HG02973 (cell line): ENCODE measurements at regions not wholly inside any gene's neighbourhood (a gene's known extent, or its start where the extent isn't known, plus 50 kb on each side); places are given as distances from the start of the nearest gene placed in this dataset.
"Not testable (repeated sequence)": the region's sequence is repeated elsewhere in the genome, so short reads cannot be mapped to it uniquely, and the experiment has no call there.

Experiments
- ATAC-seq: cut with Tn5 transposase; IDR thresholded peaks from one replicate; pipeline ENCODE4 v1.9.1; 2021; ENCODE audit warnings: moderate library complexity; ENCODE audit not compliant: unreplicated experiment

GRCh38 chr9:113664181-113664875, 200.8 kb downstream of the RGS3 start:
- ATAC-seq = no peak

- no peak for ATAC-seq
Observed at GRCh38 chr9:113665064-113665463, 201.5 kb downstream of the RGS3 start.

- ATAC-seq = no peak
Observed at GRCh38 chr9:113665756-113666155, 202.2 kb downstream of the RGS3 start.

- ATAC-seq = no peak
Observed at GRCh38 chr9:113668061-113668460, 204.5 kb downstream of the RGS3 start.

GRCh38 chr9:113669522-113670115, 206.1 kb downstream of the RGS3 start:
- ATAC-seq = no peak

GRCh38 chr9:113673726-113674125, 202.4 kb upstream of the ZNF618 start:
- no peak for ATAC-seq

GRCh38 chr9:113674436-113674835, 201.7 kb upstream of the ZNF618 start:
- no peak for ATAC-seq

GRCh38 chr9:113675475-113675941, 200.6 kb upstream of the ZNF618 start:
- no peak for ATAC-seq

- no peak for ATAC-seq
Observed at GRCh38 chr9:113677057-113677456, 199.1 kb upstream of the ZNF618 start.

- ATAC-seq = no peak
Observed at GRCh38 chr9:113677569-113677968, 198.5 kb upstream of the ZNF618 start.

- ATAC-seq = no peak
Observed at GRCh38 chr9:113678119-113678858, 197.8 kb upstream of the ZNF618 start.

- ATAC-seq = no peak
Observed at GRCh38 chr9:113678859-113679256, 197.3 kb upstream of the ZNF618 start.

GRCh38 chr9:113682297-113682771, 193.8 kb upstream of the ZNF618 start:
- no peak for ATAC-seq

GRCh38 chr9:113685636-113686035, 190.5 kb upstream of the ZNF618 start:
- ATAC-seq = not testable (repeated sequence)

- ATAC-seq = no peak
Observed at GRCh38 chr9:113687107-113687679, 188.9 kb upstream of the ZNF618 start.

- ATAC-seq = no peak
Observed at GRCh38 chr9:113687680-113688371, 188.3 kb upstream of the ZNF618 start.

GRCh38 chr9:113690055-113690740, 185.9 kb upstream of the ZNF618 start:
- no peak for ATAC-seq

GRCh38 chr9:113692256-113692655, 183.9 kb upstream of the ZNF618 start:
- no peak for ATAC-seq

- ATAC-seq = no peak
Observed at GRCh38 chr9:113694912-113695311, 181.2 kb upstream of the ZNF618 start.

GRCh38 chr9:113695440-113695851, 180.7 kb upstream of the ZNF618 start:
- no peak for ATAC-seq
